ENCODE measurements at regions not wholly inside any gene's neighbourhood (a gene's known extent, or its start where the extent isn't known, plus 50 kb on each side); places are given as distances from the start of the nearest gene placed in this dataset.

- Histone ChIP-seq H3K4me2 (ENCODE audit: insufficient read depth, low read length) (no peak overlapping the region), H3K36me3 (ENCODE audit: control insufficient read depth in 2 of 2, extremely low read depth in 1 of 2, insufficient read depth in 2 of 2, low read length in 2 of 2) (no peaks in the 10 kb centered on the region), H4K20me1 (replicated peaks; ENCODE audit: control insufficient read depth, extremely low read depth, insufficient read depth, low read length) (no peaks in the 10 kb centered on the region), H3K4me1 (ENCODE audit: control insufficient read depth, extremely low read depth, insufficient read depth, low read length) (peaks cover 11% of the 10 kb centered on the region), H3K4me3 (replicated peaks in 1 of 3; ENCODE audit: insufficient read depth in 1 of 3, low read depth in 1 of 3, low read length in 3 of 3) (no peak overlapping the region), H3K9me3 (replicated peaks; ENCODE audit: control insufficient read depth, insufficient read depth, low read length) (no peaks in the 10 kb centered on the region), H3K79me2 (ENCODE audit: control insufficient read depth, insufficient read depth, low read length) (no peaks in the 10 kb centered on the region), H2AFZ (ENCODE audit: low read depth, low read length) (no peak overlapping the region), H3K27me3 (ENCODE audit: control insufficient read depth in 2 of 2, insufficient read depth in 2 of 2, low read length in 2 of 2) (no peaks in the 10 kb centered on the region), H3K9ac (replicated peaks; ENCODE audit: extremely low read depth, insufficient read depth, low read length) (no peak overlapping the region), H3K27ac (ENCODE audit: insufficient read depth, low read depth, low read length) (no peak overlapping the region), H3K9me1 (replicated peaks; ENCODE audit: control insufficient read depth, extremely low read depth, insufficient read depth, low read length) (no peaks in the 10 kb centered on the region)
- ChIA-PET POLR2A (no interaction called here), CTCF (no interaction called here)
- FAIRE-seq: no peak
- no peak for DNase-seq (ENCODE audit: low read depth, low spot score)
- dilution Hi-C loops (cut with MboI; ENCODE audit: extremely low pct_ligation_motif_present, low sequenced_read_pairs) (no loop called here), intact Hi-C loops (cut with micrococcal nuclease) (no loop called here)
- TF ChIP-seq MYC (IDR thresholded peaks at IDR 0.05; ENCODE audit: low read depth, low read length): no peak
- TF ChIP-seq POLR2AphosphoS5 (IDR thresholded peaks at IDR 0.05; ENCODE audit: insufficient read depth, low read depth, low read length): no peak
- TF ChIP-seq GATA2 (IDR thresholded peaks at IDR 0.05; ENCODE audit: insufficient read depth, insufficient read length, low read depth, low read length): no peak
- TF ChIP-seq JUN (IDR thresholded peaks at IDR 0.05; ENCODE audit: borderline replicate concordance, insufficient read depth, insufficient read length, low read depth): no peak
- no peak for TF ChIP-seq POLR2A (IDR thresholded peaks at IDR 0.05; ENCODE audit: low read depth, low read length)
- TF ChIP-seq MAX (IDR thresholded peaks at IDR 0.05; ENCODE audit: insufficient read depth, insufficient read length): no peak
- TF ChIP-seq CTCF (IDR thresholded peaks at IDR 0.05; ENCODE audit: extremely low read depth in 1 of 2, insufficient read depth in 1 of 2, low read depth in 1 of 2, low read length in 2 of 2): no peak
- TF ChIP-seq FOS (IDR thresholded peaks at IDR 0.05; ENCODE audit: borderline replicate concordance, insufficient read depth, low read length): no peak
- no peak for TF ChIP-seq EZH2 (IDR thresholded peaks at IDR 0.05; ENCODE audit: borderline replicate concordance, low read depth, low read length, severe bottlenecking)
- BruUV-seq (replicated peaks): no TSS peak
Observed at GRCh38 chr6:150670311-150670710, 70.6 kb downstream of the PLEKHG1 start.

Measured in endothelial cell of umbilical vein (primary cell).